ENCODE measurements at regions not wholly inside any gene's neighbourhood (a gene's known extent, or its start where the extent isn't known, plus 50 kb on each side); places are given as distances from the start of the nearest gene placed in this dataset.

DNA sequence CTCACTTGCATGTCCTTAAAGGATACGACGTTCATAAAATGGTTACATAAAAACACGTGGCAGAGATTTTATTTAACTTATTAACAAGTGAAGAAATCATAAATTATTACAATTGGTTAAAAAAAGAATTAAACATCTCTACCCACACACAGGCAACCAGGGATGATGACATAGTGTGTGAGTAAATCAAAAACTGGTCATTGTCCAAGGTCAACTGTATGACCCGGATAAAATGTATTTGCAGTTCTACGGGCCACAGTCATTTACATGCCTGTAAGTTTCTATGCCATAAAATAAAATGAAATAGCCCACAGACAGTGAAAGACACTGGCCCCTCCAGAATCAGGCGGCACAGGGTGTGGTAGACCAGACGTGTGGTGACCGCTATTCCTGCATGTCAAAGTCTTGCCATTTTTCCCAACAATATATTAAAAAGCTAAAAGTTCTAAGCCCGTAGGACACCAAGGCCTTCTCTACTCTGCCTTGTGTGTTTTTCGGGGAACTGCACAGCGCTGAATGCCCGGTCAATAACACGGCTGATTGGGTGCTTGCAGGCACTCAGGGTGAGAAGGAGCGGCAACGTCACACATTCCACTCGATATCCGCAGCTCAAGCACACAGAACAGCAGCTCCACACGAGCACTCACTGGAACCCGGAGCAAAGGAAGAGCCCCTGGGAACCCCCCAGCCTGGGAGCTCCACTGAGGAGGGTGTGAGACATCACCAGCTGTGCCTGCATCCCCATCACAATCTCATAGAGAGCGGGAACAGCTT lies 143.3 kb upstream of the PPP2R2D start:
- no peak overlapping the region for H3K27ac Mint-ChIP-seq
- no peaks in the 10 kb centered on the region for H3K4me1 Mint-ChIP-seq
- DNase-seq = no peak
- no peaks in the 10 kb centered on the region for H3K36me3 Mint-ChIP-seq (ENCODE audit: low read depth)
- POLR2A ChIA-PET = no interaction called here
- H3K4me3 Mint-ChIP-seq = no peak overlapping the region
- CTCF ChIA-PET = no interaction called here
- no peaks in the 10 kb centered on the region for H3K9me3 Mint-ChIP-seq
- H3K27me3 Mint-ChIP-seq = peaks cover 3% of the 10 kb centered on the region

DNA sequence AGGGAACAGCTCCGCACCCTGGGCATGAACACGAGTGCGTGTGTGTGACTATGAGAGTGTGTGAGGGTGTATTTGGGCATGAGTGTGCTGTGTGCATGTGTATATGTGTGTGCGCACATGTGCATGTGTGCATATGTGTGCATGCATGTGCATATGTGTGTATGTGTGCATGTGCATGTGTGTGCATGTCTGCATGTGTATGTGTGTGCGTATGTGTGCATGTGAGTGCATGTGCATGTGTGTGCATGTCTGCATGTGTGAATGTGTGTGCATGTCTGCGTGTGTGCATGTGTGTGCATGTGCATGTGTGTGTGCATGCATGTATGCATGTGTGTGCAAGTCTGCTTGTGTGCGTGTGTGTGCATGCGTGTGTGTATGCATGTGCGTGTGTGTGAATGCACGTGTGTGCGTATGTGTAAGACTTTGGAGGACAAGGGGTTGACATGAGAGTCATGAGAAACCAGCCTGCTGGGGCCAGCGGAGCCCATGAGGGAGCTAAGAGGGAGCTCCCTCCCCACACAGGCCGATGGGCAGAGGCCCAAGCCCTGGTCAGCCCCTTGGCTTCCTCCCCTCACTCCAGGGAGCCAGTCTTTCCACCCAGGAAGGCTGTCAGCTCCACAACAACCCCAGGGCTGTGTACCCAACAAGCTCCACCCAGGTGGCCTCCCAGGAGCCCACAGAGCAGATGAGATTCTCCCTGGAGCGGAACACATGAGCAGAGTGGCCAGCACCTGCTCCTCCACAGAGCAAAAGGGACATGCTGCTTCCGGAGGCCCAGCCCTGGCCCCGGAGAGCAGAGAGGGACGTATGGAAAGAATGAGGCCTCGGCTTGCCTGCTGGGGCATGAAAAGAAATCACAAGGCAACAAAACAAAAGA lies 142.5 kb upstream of the PPP2R2D start:
- H3K27me3 Mint-ChIP-seq = peaks cover 3% of the 10 kb centered on the region
- H3K4me1 Mint-ChIP-seq = no peaks in the 10 kb centered on the region
- ChIA-PET CTCF (no interaction called here), POLR2A (no interaction called here)
- H3K4me3 Mint-ChIP-seq = no peak overlapping the region
- no peaks in the 10 kb centered on the region for H3K36me3 Mint-ChIP-seq (ENCODE audit: low read depth)
- H3K27ac Mint-ChIP-seq = no peak overlapping the region
- no peaks in the 10 kb centered on the region for H3K9me3 Mint-ChIP-seq
- DNase-seq = no peak

GRCh38 chr10:131758939-131759301 lies 141.9 kb upstream of the PPP2R2D start:
- H3K36me3 Mint-ChIP-seq (ENCODE audit: low read depth) = no peaks in the 10 kb centered on the region
- CTCF ChIA-PET = no interaction called here
- POLR2A ChIA-PET = no interaction called here
- no peaks in the 10 kb centered on the region for H3K9me3 Mint-ChIP-seq
- no peak for DNase-seq
- H3K4me1 Mint-ChIP-seq = no peaks in the 10 kb centered on the region
- H3K27ac Mint-ChIP-seq = no peak overlapping the region
- peaks cover 3% of the 10 kb centered on the region for H3K27me3 Mint-ChIP-seq
- no peak overlapping the region for H3K4me3 Mint-ChIP-seq

GRCh38 chr10:131759347-131759746 lies 141.5 kb upstream of the PPP2R2D start:
- H3K4me1 Mint-ChIP-seq = no peaks in the 10 kb centered on the region
- no peak for DNase-seq
- no peak overlapping the region for H3K27ac Mint-ChIP-seq
- H3K9me3 Mint-ChIP-seq = no peaks in the 10 kb centered on the region
- ChIA-PET CTCF (no interaction called here), POLR2A (no interaction called here)
- H3K27me3 Mint-ChIP-seq = peaks cover 3% of the 10 kb centered on the region
- H3K36me3 Mint-ChIP-seq (ENCODE audit: low read depth) = no peaks in the 10 kb centered on the region
- no peak overlapping the region for H3K4me3 Mint-ChIP-seq

DNA sequence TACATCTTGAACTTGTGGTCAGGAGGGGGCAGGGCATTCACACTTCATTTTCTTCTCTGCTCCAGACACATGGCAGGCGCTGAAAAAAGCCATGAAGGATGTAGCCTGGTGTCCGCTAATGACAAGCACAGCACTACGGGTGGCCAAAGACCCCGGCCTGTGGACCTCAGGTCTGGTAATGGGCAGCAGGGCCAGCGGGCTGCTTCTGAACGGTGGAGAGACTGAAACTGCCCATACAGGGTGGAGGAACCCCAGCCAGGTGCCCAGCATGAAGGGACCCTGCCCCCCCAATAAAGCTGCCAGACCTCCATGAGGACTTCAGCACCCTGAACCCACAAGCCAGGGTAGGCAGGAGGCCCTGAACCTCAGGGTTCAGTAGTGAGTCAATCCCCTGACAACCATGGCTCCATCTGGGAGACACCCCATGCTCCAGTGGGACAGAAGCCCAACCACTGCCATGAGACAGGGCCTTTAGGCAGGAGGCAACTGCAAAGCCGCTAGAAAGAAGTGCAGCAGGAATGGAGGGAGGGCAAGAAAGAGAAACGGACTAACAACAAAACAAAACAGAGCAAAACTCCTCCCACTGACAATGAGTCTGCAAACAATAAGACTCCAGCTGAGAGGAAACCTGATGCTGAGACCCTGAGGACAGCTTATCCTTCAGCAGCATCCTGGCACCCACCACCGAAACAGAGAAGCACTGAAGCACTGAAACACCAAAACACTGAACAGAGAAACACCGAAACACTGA lies 140.2 kb upstream of the PPP2R2D start:
- POLR2A ChIA-PET = no interaction called here

DNA sequence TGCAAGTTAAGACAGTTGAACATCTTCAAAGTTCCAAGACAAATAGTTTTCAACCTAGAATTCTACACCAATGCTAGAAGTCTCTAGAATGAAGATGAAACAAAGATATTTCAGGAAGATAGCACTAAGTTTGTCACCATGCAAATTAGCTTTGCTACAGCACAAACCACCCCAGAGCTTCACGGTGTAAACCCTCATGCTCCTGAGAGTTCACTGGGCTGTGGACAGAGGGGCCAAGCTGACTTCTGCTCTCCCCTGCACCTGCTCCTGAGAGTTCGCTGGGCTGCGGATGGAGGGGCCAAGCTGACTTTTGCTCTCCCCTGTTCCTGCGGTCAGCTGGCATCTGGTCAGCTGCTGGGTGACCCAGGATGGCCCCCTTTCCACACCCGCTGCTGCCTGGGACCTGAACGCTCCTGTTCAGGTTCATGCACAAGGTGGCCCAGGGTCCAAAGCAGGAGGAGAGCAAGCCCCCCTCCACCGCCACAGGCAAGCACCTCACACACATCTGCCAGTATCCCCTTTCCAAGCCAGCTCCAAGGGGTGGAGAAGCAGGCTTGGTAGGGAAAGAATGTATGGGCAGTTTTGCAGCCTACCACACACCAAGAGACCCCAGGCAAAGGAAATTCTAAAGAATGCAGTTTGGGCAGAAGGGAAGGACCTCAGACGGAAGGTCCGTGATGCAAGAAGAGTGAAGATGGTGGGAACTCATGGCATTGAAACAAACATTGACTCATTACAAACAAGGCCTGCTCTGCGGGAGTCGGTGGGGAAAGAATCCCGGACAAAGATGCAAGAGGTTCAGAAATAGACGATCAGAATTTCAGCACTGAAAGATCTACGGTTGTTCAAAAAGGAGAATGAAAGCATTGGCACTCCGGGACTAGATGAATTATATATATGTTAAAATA lies 137.8 kb upstream of the PPP2R2D start:
- DNase-seq = no peak
- no peaks in the 10 kb centered on the region for H3K36me3 Mint-ChIP-seq (ENCODE audit: low read depth)
- ChIA-PET POLR2A (no interaction called here), CTCF (interaction anchor here (0.7 kb wide), 1 partner anchor 17 kb away, joined by 3 read pairs; no protein-coding TSS in a partner anchor)
- H3K4me1 Mint-ChIP-seq = no peaks in the 10 kb centered on the region
- H3K9me3 Mint-ChIP-seq = no peaks in the 10 kb centered on the region
- H3K27me3 Mint-ChIP-seq = peaks cover 3% of the 10 kb centered on the region
- H3K27ac Mint-ChIP-seq = no peak overlapping the region
- no peak overlapping the region for H3K4me3 Mint-ChIP-seq

More for the DNA sequence above, 140.2 kb upstream of the PPP2R2D start:
- H3K9me3 Mint-ChIP-seq = no peaks in the 10 kb centered on the region
- no peak overlapping the region for H3K27ac Mint-ChIP-seq
- H3K4me1 Mint-ChIP-seq = no peaks in the 10 kb centered on the region
- no peaks in the 10 kb centered on the region for H3K36me3 Mint-ChIP-seq (ENCODE audit: low read depth)
- no peak overlapping the region for H3K4me3 Mint-ChIP-seq
- DNase-seq = no peak
- CTCF ChIA-PET = interaction anchor here (0.7 kb wide), 1 partner anchor 446 kb away, joined by 3 read pairs; no protein-coding TSS in a partner anchor
- peaks cover 3% of the 10 kb centered on the region for H3K27me3 Mint-ChIP-seq

DNA sequence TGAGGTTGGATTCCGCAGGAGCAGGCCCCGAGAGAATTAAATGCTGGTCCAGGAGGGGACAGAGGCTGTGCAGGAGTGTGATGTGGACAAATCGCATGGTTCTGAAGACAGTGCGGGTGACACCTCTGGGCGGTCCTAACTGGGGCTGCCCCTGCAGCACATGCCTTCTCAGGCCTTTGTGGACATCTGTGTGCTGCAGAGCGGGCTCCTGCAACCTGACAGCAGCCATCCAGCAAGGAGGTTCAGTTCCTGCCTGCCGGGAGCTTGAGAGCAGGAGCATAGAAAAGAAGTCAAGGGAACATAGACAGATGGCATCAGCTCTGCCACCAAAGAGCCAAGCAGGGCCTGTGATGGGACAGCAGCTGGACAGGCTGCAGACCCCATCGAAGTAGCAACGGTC lies 135.9 kb upstream of the PPP2R2D start:
- POLR2A ChIA-PET = no interaction called here
- H3K9me3 Mint-ChIP-seq = no peaks in the 10 kb centered on the region

DNA sequence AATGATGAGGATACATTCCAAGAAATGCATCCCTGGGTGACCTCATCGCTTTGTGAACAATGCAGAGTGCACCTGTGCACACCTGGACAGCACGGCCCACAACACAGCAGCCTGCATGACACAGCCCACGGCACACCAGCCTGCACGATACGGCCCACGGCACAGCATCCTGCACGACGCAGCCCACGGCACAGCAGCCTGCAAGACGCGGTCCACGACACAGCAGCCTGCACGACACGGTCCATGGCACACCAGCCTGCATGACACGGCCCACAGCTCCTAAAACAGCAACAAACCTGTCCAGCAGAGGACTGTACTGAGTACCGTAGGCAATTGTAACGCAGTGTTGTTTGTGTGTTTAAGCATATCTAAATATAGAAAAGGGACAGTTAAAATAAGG lies 134.7 kb upstream of the PPP2R2D start:
- ChIA-PET CTCF (no interaction called here), POLR2A (no interaction called here)
- H3K4me3 Mint-ChIP-seq = no peak overlapping the region
- H3K36me3 Mint-ChIP-seq (ENCODE audit: low read depth) = no peaks in the 10 kb centered on the region
- no peaks in the 10 kb centered on the region for H3K4me1 Mint-ChIP-seq
- H3K9me3 Mint-ChIP-seq = no peaks in the 10 kb centered on the region
- H3K27me3 Mint-ChIP-seq = peaks cover 3% of the 10 kb centered on the region
- H3K27ac Mint-ChIP-seq = no peak overlapping the region
- DNase-seq = no peak

More for the DNA sequence above, 135.9 kb upstream of the PPP2R2D start:
- CTCF ChIA-PET = no interaction called here
- no peaks in the 10 kb centered on the region for H3K4me1 Mint-ChIP-seq
- H3K27me3 Mint-ChIP-seq = peaks cover 3% of the 10 kb centered on the region
- no peaks in the 10 kb centered on the region for H3K36me3 Mint-ChIP-seq (ENCODE audit: low read depth)
- no peak for DNase-seq
- no peak overlapping the region for H3K27ac Mint-ChIP-seq
- no peak overlapping the region for H3K4me3 Mint-ChIP-seq

GRCh38 chr10:131767716-131768115 lies 133.1 kb upstream of the PPP2R2D start:
- no peak overlapping the region for H3K4me3 Mint-ChIP-seq
- no peaks in the 10 kb centered on the region for H3K4me1 Mint-ChIP-seq
- no peaks in the 10 kb centered on the region for H3K27me3 Mint-ChIP-seq
- CTCF ChIA-PET = interaction anchor here (1.3 kb wide), 1 partner anchor 45 kb away, joined by 3 read pairs; no protein-coding TSS in a partner anchor
- no peaks in the 10 kb centered on the region for H3K9me3 Mint-ChIP-seq
- H3K27ac Mint-ChIP-seq = no peak overlapping the region
- no peaks in the 10 kb centered on the region for H3K36me3 Mint-ChIP-seq (ENCODE audit: low read depth)
- POLR2A ChIA-PET = no interaction called here
- DNase-seq = no peak

GRCh38 chr10:131769571-131770410 lies 131.0 kb upstream of the PPP2R2D start:
- no peaks in the 10 kb centered on the region for H3K27me3 Mint-ChIP-seq
- no peak overlapping the region for H3K4me3 Mint-ChIP-seq
- no peak for DNase-seq
- no peaks in the 10 kb centered on the region for H3K9me3 Mint-ChIP-seq
- H3K36me3 Mint-ChIP-seq (ENCODE audit: low read depth) = no peaks in the 10 kb centered on the region
- H3K4me1 Mint-ChIP-seq = no peaks in the 10 kb centered on the region
- ChIA-PET CTCF (no interaction called here), POLR2A (no interaction called here)
- H3K27ac Mint-ChIP-seq = no peak overlapping the region

GRCh38 chr10:131770946-131771633 lies 129.7 kb upstream of the PPP2R2D start:
- ChIA-PET CTCF (no interaction called here), POLR2A (no interaction called here)
- no peaks in the 10 kb centered on the region for H3K4me1 Mint-ChIP-seq
- H3K27me3 Mint-ChIP-seq = no peaks in the 10 kb centered on the region
- no peak for DNase-seq
- no peak overlapping the region for H3K4me3 Mint-ChIP-seq
- no peaks in the 10 kb centered on the region for H3K36me3 Mint-ChIP-seq (ENCODE audit: low read depth)
- H3K27ac Mint-ChIP-seq = no peak overlapping the region
- peaks cover 1% of the 10 kb centered on the region for H3K9me3 Mint-ChIP-seq
